HepG2 (cell line): ENCODE measurements at regions not wholly inside any gene's neighbourhood (a gene's known extent, or its start where the extent isn't known, plus 50 kb on each side); places are given as distances from the start of the nearest gene placed in this dataset.

Experiments
- ATAC-seq: fragments of 200-7000 bp; cut with Tn5 transposase; 3 replicates; pipeline ENCODE4 v1.9.1; 2020; ENCODE audit warnings: mild to moderate bottlenecking, moderate library complexity
- BruUV-seq: library from RNA; stranded (reverse); fragments of 400-500 nt; replicated peaks from 2 replicates; lab custom pipeline; 2021; lab: Mats Ljungman, UMichigan
- CTCF ChIA-PET: fragments of 300-600 bp; formaldehyde crosslinking; extraction: SDS; loops from one replicate; lab custom pipeline; 2021; ENCODE audit warnings: low total read pairs, inconsistent platforms, low intra/inter-chr PET ratio; lab: Yijun Ruan, JAX
- POLR2A ChIA-PET: fragments of 350-600 bp; sonication (Branson Sonifier 250); formaldehyde crosslinking; loops from one replicate; lab custom pipeline; 2020; ENCODE audit warnings: antibody characterized with exemption, inconsistent platforms; lab: Yijun Ruan, JAX
- DNase-seq: peaks from one replicate; pipeline ENCODE4 v3.0.0-alpha.2; 2015; ENCODE audit warnings: low spot score
- FAIRE-seq: peaks from 3 replicates; lab custom pipeline; 2011; peaks lifted over from hg19 to GRCh38; lab: Jason Lieb, UNC
- H2AFZ ChIP-seq: one replicate; pipeline ENCODE4 v1.6.1; 2011; ENCODE audit warnings: low read length, inconsistent platforms
- H3K27ac ChIP-seq: fragments of 300-600 bp; 3 replicates; pipeline ENCODE4 v1.8.0; 2011; ENCODE audit warnings: mixed run types, mild to moderate bottlenecking, mixed read lengths, low read length, inconsistent platforms; ENCODE audit not compliant: insufficient read depth; ENCODE audit errors: extremely low read length
- H3K27me3 ChIP-seq, 2 experiments: fragments of 200-600 bp in 1 of 2; 2 replicates in 1 of 2; 3 replicates in 1 of 2; pipeline versions ENCODE4 v1.6.0 to v1.8.0; 2011; ENCODE audit warnings: low read length in 2 of 2, mild to moderate bottlenecking in 2 of 2, moderate library complexity in 2 of 2, inconsistent platforms in 1 of 2; ENCODE audit not compliant: insufficient read depth in 2 of 2, control insufficient read depth in 1 of 2
- H3K36me3 ChIP-seq, 2 experiments: fragments of 200-600 bp in 1 of 2; replicated peaks in 1 of 2; 2 replicates in 1 of 2; 3 replicates in 1 of 2; pipeline versions ENCODE4 v1.5.1 to v1.8.0; 2011; ENCODE audit warnings: low read length in 2 of 2, inconsistent platforms in 1 of 2; ENCODE audit not compliant: insufficient read depth in 2 of 2, control insufficient read depth in 1 of 2
- H3K4me1 ChIP-seq: 2 replicates; pipeline ENCODE4 v1.5.1; 2012; ENCODE audit warnings: low read length, inconsistent platforms; ENCODE audit not compliant: insufficient read depth
- H3K4me2 ChIP-seq: 2 replicates; pipeline ENCODE4 v1.6.0; 2011; ENCODE audit warnings: low read depth, low read length, inconsistent platforms
- H3K4me3 ChIP-seq, 3 experiments: fragments of 200-600 bp in 1 of 3; sonication (generic), shearing (Covaris generic) in 1 of 3; replicated peaks in 1 of 3; 2 replicates each; pipeline ENCODE4 v1.5.1; 2011 to 2016; ENCODE audit warnings: low read length in 3 of 3, inconsistent platforms in 2 of 3, low read depth in 2 of 3, mild to moderate bottlenecking in 2 of 3, control low read depth in 1 of 3, mixed read lengths in 1 of 3; ENCODE audit not compliant: insufficient read depth in 1 of 3
- H3K79me2 ChIP-seq: one replicate; pipeline ENCODE4 v1.6.1; 2011; ENCODE audit warnings: low read length, inconsistent platforms; ENCODE audit not compliant: insufficient read depth
- H3K9ac ChIP-seq: 2 replicates; pipeline ENCODE4 v1.6.0; 2011; ENCODE audit warnings: mild to moderate bottlenecking, low read depth, low read length, inconsistent platforms; ENCODE audit not compliant: insufficient read depth
- H3K9me3 ChIP-seq: 2 replicates; pipeline ENCODE4 v1.5.1; 2012; ENCODE audit warnings: mild to moderate bottlenecking, low read length
- H4K20me1 ChIP-seq: 2 replicates; pipeline ENCODE4 v1.6.0; 2011; ENCODE audit warnings: inconsistent platforms, mild to moderate bottlenecking, low read length, moderate library complexity; ENCODE audit not compliant: insufficient read depth
- CCDC6 ChIP-seq: sonication (generic); formaldehyde crosslinking; IDR thresholded peaks from 2 replicates; pipeline ENCODE4 v1.8.1; 2022; ENCODE audit warnings: mild to moderate bottlenecking, missing genetic modification reagents, moderate library complexity
- ZKSCAN1 ChIP-seq: fragments of 150-350 bp; IDR thresholded peaks from 2 replicates; pipeline ENCODE4 v1.6.1; 2014; ENCODE audit warnings: low read length
- ZNF747 ChIP-seq: sonication (generic); formaldehyde crosslinking; IDR thresholded peaks from 2 replicates; pipeline ENCODE4 v1.8.1; 2023; ENCODE audit warnings: missing genetic modification reagents, mild to moderate bottlenecking, borderline replicate concordance
- WGBS: methylation state at CpG from one replicate; pipeline ENCODE4 v1.1.6; 2017; ENCODE audit warnings: low lambda C conversion rate; 5-methylcytosine and 5-hydroxymethylcytosine counted together
- in situ Hi-C: cut with HindIII; loops from 2 replicates; pipeline ENCODE4 v1.10.0; 2017; ENCODE audit warnings: low pct_unique_long_range_greater_than_20kb; ENCODE audit not compliant: extremely low pct_ligation_motif_present
- intact Hi-C: fragments of 100-400 bp; cut with micrococcal nuclease; formaldehyde crosslinking; loops from one replicate; pipeline ENCODE4 v1.10.0; 2022; ENCODE audit not compliant: unreplicated experiment
- TF ChIP-seq, protein P1 (sequence below): sonication (generic); formaldehyde crosslinking; IDR thresholded peaks from 2 replicates; pipeline ENCODE4 v1.4.0; 2020; ENCODE audit warnings: missing genetic modification reagents; ENCODE audit errors: not compliant biosample characterization
- TF ChIP-seq, protein P2 (sequence below): sonication (generic); formaldehyde crosslinking; IDR thresholded peaks from 2 replicates; pipeline ENCODE4 v1.4.0; 2020; ENCODE audit warnings: missing genetic modification reagents, borderline replicate concordance

DNA sequence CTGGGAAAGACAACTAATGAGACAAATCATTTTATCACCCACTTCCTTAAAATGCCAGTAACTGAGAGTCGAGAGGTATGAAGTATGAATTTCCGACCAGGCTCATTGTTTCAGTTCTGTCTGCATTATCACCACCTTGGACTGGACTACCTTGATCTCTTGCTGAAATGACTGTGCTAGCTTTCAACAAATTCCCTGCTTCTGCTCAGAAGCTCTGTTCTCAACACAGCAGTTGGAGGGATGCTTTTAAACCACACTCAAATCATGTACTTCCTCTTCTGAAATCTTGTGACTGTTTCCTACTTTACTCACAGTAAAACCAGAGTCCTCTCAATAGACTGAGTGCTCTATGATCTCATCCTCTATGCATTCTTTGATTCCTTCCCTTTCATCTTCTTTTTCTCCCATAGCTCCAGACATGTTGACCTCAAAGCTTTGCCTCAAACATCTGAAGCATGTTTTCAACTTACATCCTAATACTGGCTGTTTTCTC is 195.8 kb downstream of the KCNJ2 start:
- H3K9me3 ChIP-seq, result peaks cover 96% of the 10 kb centered on the region
- no peaks in the 10 kb centered on the region for H3K4me1 ChIP-seq
- no TSS peak for BruUV-seq
- no peak overlapping the region for H2AFZ ChIP-seq
- FAIRE-seq (no peak), ATAC-seq (no peak), DNase-seq (no peak)
- intact Hi-C loops, result no loop called here
- ChIA-PET POLR2A (no interaction called here), CTCF (no interaction called here)
- no peaks in the 10 kb centered on the region for H3K79me2 ChIP-seq
- 0% methylated on average over 2 of the region's 2 CpGs for WGBS
- H3K9ac ChIP-seq, result no peak overlapping the region
- no peak overlapping the region for H3K27ac ChIP-seq
- no peak overlapping the region for H3K4me3 ChIP-seq
- TF ChIP-seq CCDC6 (no peak), ZKSCAN1 (no peak), ZNF747 (CRISPR knock-in tag) (no peak)
- TF ChIP-seq, protein P1, sequence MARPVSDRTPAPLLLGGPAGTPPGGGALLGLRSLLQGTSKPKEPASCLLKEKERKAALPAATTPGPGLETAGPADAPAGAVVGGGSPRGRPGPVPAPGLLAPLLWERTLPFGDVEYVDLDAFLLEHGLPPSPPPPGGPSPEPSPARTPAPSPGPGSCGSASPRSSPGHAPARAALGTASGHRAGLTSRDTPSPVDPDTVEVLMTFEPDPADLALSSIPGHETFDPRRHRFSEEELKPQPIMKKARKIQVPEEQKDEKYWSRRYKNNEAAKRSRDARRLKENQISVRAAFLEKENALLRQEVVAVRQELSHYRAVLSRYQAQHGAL (CRISPR knock-in tag), result no peak
- TF ChIP-seq, protein P2, sequence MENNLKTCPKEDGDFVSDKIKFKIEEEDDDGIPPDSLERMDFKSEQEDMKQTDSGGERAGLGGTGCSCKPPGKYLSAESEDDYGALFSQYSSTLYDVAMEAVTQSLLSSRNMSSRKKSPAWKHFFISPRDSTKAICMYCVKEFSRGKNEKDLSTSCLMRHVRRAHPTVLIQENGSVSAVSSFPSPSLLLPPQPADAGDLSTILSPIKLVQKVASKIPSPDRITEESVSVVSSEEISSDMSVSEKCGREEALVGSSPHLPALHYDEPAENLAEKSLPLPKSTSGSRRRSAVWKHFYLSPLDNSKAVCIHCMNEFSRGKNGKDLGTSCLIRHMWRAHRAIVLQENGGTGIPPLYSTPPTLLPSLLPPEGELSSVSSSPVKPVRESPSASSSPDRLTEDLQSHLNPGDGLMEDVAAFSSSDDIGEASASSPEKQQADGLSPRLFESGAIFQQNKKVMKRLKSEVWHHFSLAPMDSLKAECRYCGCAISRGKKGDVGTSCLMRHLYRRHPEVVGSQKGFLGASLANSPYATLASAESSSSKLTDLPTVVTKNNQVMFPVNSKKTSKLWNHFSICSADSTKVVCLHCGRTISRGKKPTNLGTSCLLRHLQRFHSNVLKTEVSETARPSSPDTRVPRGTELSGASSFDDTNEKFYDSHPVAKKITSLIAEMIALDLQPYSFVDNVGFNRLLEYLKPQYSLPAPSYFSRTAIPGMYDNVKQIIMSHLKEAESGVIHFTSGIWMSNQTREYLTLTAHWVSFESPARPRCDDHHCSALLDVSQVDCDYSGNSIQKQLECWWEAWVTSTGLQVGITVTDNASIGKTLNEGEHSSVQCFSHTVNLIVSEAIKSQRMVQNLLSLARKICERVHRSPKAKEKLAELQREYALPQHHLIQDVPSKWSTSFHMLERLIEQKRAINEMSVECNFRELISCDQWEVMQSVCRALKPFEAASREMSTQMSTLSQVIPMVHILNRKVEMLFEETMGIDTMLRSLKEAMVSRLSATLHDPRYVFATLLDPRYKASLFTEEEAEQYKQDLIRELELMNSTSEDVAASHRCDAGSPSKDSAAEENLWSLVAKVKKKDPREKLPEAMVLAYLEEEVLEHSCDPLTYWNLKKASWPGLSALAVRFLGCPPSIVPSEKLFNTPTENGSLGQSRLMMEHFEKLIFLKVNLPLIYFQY (CRISPR knock-in tag), result no peak
- H3K27me3 ChIP-seq, result no peaks in the 10 kb centered on the region
- in situ Hi-C loops, result no loop called here
- H3K36me3 ChIP-seq, result no peaks in the 10 kb centered on the region
- no peak overlapping the region for H3K4me2 ChIP-seq
- no peaks in the 10 kb centered on the region for H4K20me1 ChIP-seq
